AG04449 (cell line): ENCODE measurements at regions not wholly inside any gene's neighbourhood (a gene's known extent, or its start where the extent isn't known, plus 50 kb on each side); places are given as distances from the start of the nearest gene placed in this dataset.
"Not testable (repeated sequence)": the region's sequence is repeated elsewhere in the genome, so short reads cannot be mapped to it uniquely, and the experiment has no call there.

ENCODE experiments used
- CTCF ChIA-PET: fragments of 350-600 bp; formaldehyde crosslinking; extraction: SDS; loops from one replicate; lab custom pipeline; 2021; ENCODE audit warnings: antibody characterized with exemption; lab: Yijun Ruan, JAX
- POLR2A ChIA-PET: fragments of 400-600, 350-600 bp; formaldehyde crosslinking; extraction: SDS; loops from one replicate; lab custom pipeline; 2020; ENCODE audit warnings: antibody characterized with exemption, inconsistent platforms; lab: Yijun Ruan, JAX
- DNase-seq: peaks from one replicate; pipeline ENCODE4 v3.0.0-alpha.2; 2010; ENCODE audit warnings: low read depth, low spot score
- H3K4me3 ChIP-seq: 2 replicates; pipeline ENCODE4 v1.5.1; 2011; ENCODE audit warnings: low read depth, mild to moderate bottlenecking, control low read depth, low read length
- CTCF ChIP-seq: IDR thresholded peaks from one replicate; pipeline ENCODE4 v1.5.1; 2011; ENCODE audit warnings: mild to moderate bottlenecking, moderate library complexity, low read length, control low read depth, inconsistent platforms; ENCODE audit not compliant: insufficient read depth; ENCODE audit errors: missing control alignments

- DNase-seq, POLR2A ChIA-PET, H3K4me3 ChIP-seq, CTCF ChIA-PET: not testable (repeated sequence)
These were observed 144.6 kb upstream of the DUSP22 start for GRCh38 chr6:147651-148050.

- POLR2A ChIA-PET, H3K4me3 ChIP-seq, DNase-seq, CTCF ChIA-PET: not testable (repeated sequence)
These were observed 144.0 kb upstream of the DUSP22 start for GRCh38 chr6:148051-148984.

- CTCF ChIA-PET, DNase-seq, H3K4me3 ChIP-seq, POLR2A ChIA-PET: not testable (repeated sequence)
These were observed 142.1 kb upstream of the DUSP22 start for GRCh38 chr6:150147-150546.

GRCh38 chr6:152436-152835, 139.9 kb upstream of the DUSP22 start:
- CTCF ChIA-PET, POLR2A ChIA-PET, H3K4me3 ChIP-seq, DNase-seq: not testable (repeated sequence)

- CTCF ChIA-PET, POLR2A ChIA-PET, H3K4me3 ChIP-seq, DNase-seq: not testable (repeated sequence)
These were observed 139.3 kb upstream of the DUSP22 start for GRCh38 chr6:153026-153425.

GRCh38 chr6:153867-154266, 138.4 kb upstream of the DUSP22 start:
- CTCF ChIA-PET = interaction anchor here (0.9 kb wide), 1 partner anchor 13 kb away, joined by 3 read pairs; no protein-coding TSS in a partner anchor
- H3K4me3 ChIP-seq, DNase-seq, POLR2A ChIA-PET: not testable (repeated sequence)

- DNase-seq, H3K4me3 ChIP-seq, POLR2A ChIA-PET: not testable (repeated sequence)
- CTCF ChIA-PET = interaction anchor here (0.9 kb wide), 1 partner anchor 13 kb away, joined by 3 read pairs; no protein-coding TSS in a partner anchor
These were observed 137.8 kb upstream of the DUSP22 start for GRCh38 chr6:154321-155092.

GRCh38 chr6:156010-156409, 136.3 kb upstream of the DUSP22 start:
- H3K4me3 ChIP-seq = no peak overlapping the region
- ChIA-PET CTCF (interaction anchor here (1.0 kb wide), 1 partner anchor 10 kb away, joined by 3 read pairs; no protein-coding TSS in a partner anchor), POLR2A (no interaction called here)
- no peak for DNase-seq
- no peak for TF ChIP-seq CTCF

- H3K4me3 ChIP-seq, POLR2A ChIA-PET, DNase-seq, CTCF ChIA-PET: not testable (repeated sequence)
These were observed 135.7 kb upstream of the DUSP22 start for GRCh38 chr6:156441-157140.

GRCh38 chr6:157176-157575, 135.1 kb upstream of the DUSP22 start:
- CTCF ChIA-PET, DNase-seq, POLR2A ChIA-PET, H3K4me3 ChIP-seq: not testable (repeated sequence)

GRCh38 chr6:161657-162056, 130.6 kb upstream of the DUSP22 start:
- DNase-seq, H3K4me3 ChIP-seq, POLR2A ChIA-PET, CTCF ChIA-PET: not testable (repeated sequence)
